ENCODE measurements at regions not wholly inside any gene's neighbourhood (a gene's known extent, or its start where the extent isn't known, plus 50 kb on each side); places are given as distances from the start of the nearest gene placed in this dataset.

DNA sequence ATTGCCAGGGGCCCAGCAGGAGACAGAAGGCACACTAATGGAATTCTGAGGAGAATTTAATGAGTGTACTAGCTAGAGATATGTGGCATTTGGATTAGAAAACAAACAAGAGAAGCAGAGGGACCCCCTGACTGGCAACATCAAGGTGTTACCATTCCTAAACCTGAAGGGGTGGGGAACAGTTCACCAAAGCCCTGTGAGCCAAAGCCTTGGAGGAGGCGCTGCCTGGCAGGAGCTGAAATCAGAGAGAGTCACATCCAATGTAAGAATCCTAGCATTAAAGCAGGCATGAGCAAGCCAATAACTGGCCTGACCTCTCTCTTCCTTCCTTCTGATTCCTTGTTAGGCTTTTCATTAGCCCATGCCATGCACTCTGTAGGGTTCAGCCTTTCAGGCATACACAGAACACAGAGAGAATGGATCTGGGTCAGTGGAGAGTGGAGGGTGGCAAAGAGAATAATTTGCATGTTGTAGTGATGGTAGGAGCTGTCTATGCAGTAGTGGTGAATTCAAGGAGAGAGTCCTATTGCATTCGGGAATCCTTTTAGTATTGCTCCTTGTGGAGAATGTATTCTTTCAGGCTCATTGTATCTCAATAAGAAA, 367.2 kb upstream of the MAN1A1 start:
- Histone ChIP-seq H3K9me3 (ENCODE audit: control insufficient read depth, insufficient read depth, low read length) (no peaks in the 10 kb centered on the region), H3K36me3 (ENCODE audit: control insufficient read depth, insufficient read depth, low read length) (no peaks in the 10 kb centered on the region), H3K4me3 (ENCODE audit: low read depth, low read length) (no peak overlapping the region), H3K4me1 (ENCODE audit: control insufficient read depth, insufficient read depth, low read length) (no peaks in the 10 kb centered on the region), H3K27me3 (ENCODE audit: control insufficient read depth, insufficient read depth, low read length) (no peaks in the 10 kb centered on the region), H3K27ac (ENCODE audit: low read depth, low read length) (no peak overlapping the region)
- WGBS (ENCODE audit: insufficient coverage): 89% methylated on average over 1 of the region's 2 CpGs
- DNase-seq (ENCODE audit: low read depth in 4 of 6, low spot score in 6 of 6): no peak

DNA sequence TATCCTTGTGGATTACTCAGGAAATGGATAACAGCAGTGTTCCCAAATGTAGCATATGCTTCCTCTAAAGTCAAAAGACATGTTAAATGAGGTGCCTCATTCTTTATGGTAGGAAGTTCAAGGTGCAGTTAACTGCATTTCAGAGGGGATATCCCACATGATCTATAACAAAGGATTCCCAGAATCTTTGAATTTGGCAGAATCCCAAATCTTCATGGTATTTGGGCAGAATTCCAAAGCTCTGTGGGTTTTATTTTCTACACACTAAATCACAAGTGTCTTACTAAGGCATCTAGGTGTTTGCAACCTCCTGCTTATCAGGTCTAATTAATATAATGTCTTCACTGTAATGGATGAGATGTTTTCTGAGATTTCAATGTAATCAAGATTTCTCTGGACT, 364.3 kb upstream of the MAN1A1 start:
- no peaks in the 10 kb centered on the region for H3K9me3 ChIP-seq (ENCODE audit: control insufficient read depth, insufficient read depth, low read length)
- DNase-seq (ENCODE audit: low read depth in 4 of 6, low spot score in 6 of 6): peak in 1 of 6 donors; percentile 19
- H3K4me3 ChIP-seq (ENCODE audit: low read depth, low read length): no peak overlapping the region
- no peaks in the 10 kb centered on the region for H3K27me3 ChIP-seq (ENCODE audit: control insufficient read depth, insufficient read depth, low read length)
- H3K4me1 ChIP-seq (ENCODE audit: control insufficient read depth, insufficient read depth, low read length): no peaks in the 10 kb centered on the region
- no peak overlapping the region for H3K27ac ChIP-seq (ENCODE audit: low read depth, low read length)
- no peaks in the 10 kb centered on the region for H3K36me3 ChIP-seq (ENCODE audit: control insufficient read depth, insufficient read depth, low read length)

DNA sequence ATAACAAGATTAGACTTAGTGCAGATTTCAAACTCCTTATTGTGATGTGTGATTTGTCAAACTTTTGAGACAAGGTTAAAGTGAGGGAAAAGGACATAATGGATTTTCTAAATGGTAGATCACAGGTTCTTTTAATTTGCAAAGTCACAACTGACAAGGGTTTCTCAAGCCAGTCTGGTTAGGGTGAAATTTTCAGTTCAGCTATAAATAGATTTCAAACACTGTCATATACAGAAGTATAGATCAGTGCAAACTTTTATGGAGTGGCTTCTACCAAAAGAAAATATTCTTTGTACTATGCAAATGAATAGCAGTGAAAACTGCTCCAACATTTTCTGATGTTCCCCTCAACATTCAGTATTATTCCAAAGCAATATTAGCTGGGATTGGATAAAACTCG, 337.1 kb upstream of the MAN1A1 start:
- Histone ChIP-seq H3K27me3 (ENCODE audit: control insufficient read depth, insufficient read depth, low read length) (no peaks in the 10 kb centered on the region), H3K9me3 (ENCODE audit: control insufficient read depth, insufficient read depth, low read length) (no peaks in the 10 kb centered on the region), H3K4me3 (ENCODE audit: low read depth, low read length) (no peak overlapping the region), H3K4me1 (ENCODE audit: control insufficient read depth, insufficient read depth, low read length) (no peaks in the 10 kb centered on the region), H3K27ac (ENCODE audit: low read depth, low read length) (no peak overlapping the region), H3K36me3 (ENCODE audit: control insufficient read depth, insufficient read depth, low read length) (no peaks in the 10 kb centered on the region)
- DNase-seq (ENCODE audit: low read depth in 4 of 6, low spot score in 6 of 6): no peak
- no CpG with 5 or more reads among the region's 1 CpG for WGBS (ENCODE audit: insufficient coverage)

DNA sequence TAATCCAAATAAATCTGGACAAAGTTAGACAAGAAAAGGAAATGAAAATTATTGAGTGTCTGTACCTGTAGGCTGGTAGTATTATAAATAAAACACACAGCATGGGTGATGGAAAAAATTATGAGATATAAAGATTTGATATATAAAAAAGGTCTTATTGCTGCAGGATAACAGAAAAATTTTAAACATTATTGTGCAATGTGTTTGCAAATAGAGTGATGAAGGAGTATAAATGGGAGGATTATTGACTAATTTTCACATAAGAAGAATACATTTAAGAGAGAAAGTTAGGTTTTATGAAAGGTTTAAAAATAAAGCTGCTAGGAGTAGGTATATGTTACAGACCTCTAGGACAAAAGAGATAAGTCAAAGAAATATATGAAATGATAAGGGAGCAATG, 336.7 kb upstream of the MAN1A1 start:
- Histone ChIP-seq H3K4me1 (ENCODE audit: control insufficient read depth, insufficient read depth, low read length) (no peaks in the 10 kb centered on the region), H3K9me3 (ENCODE audit: control insufficient read depth, insufficient read depth, low read length) (no peaks in the 10 kb centered on the region), H3K36me3 (ENCODE audit: control insufficient read depth, insufficient read depth, low read length) (no peaks in the 10 kb centered on the region), H3K4me3 (ENCODE audit: low read depth, low read length) (no peak overlapping the region), H3K27ac (ENCODE audit: low read depth, low read length) (no peak overlapping the region), H3K27me3 (ENCODE audit: control insufficient read depth, insufficient read depth, low read length) (no peaks in the 10 kb centered on the region)
- no peak for DNase-seq (ENCODE audit: low read depth in 4 of 6, low spot score in 6 of 6)

DNA sequence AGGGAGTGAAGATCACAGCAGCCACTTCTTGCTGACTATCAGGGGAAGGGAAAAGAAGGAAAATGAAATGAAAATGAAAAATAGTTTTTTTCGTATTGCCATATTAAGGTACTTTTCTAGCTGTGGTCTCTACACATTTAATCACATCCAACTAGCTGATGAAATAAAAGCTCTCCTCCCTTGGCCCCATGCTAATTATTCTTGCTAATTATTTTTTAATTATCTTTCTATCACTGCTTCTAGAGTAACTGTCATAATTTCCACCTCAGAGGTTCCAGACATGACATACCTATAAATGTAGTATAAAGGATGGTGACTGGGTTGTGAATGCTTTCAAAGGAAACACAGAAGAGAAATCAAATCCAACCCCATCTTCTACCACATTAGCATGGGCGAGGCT, 334.1 kb upstream of the MAN1A1 start:
- Histone ChIP-seq H3K27me3 (ENCODE audit: control insufficient read depth, insufficient read depth, low read length) (no peaks in the 10 kb centered on the region), H3K4me1 (ENCODE audit: control insufficient read depth, insufficient read depth, low read length) (no peaks in the 10 kb centered on the region), H3K36me3 (ENCODE audit: control insufficient read depth, insufficient read depth, low read length) (no peaks in the 10 kb centered on the region), H3K4me3 (ENCODE audit: low read depth, low read length) (no peak overlapping the region), H3K9me3 (ENCODE audit: control insufficient read depth, insufficient read depth, low read length) (no peaks in the 10 kb centered on the region), H3K27ac (ENCODE audit: low read depth, low read length) (no peak overlapping the region)
- no CpG with 5 or more reads among the region's 2 CpGs for WGBS (ENCODE audit: insufficient coverage)
- DNase-seq (ENCODE audit: low read depth in 4 of 6, low spot score in 6 of 6): peak in 1 of 6 donors; percentile 64

DNA sequence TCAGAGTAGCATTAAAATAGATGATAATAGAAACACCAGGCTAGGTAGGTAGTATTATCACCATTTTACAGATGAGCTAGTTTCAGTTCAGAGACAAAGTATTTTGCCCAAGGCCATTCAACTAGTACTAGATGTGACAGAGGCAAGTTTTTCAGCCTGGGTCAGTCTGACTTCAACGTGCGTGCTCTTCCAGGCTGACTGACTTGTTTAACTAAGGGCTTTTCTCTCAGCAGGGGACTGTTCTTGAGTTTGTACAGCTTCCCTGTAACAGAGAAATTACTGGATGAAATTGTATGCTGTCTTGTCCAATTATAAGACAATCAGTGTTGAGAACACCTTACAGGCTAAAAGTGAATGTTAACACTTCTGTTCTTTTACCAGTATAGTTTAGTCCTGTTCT, 333.5 kb upstream of the MAN1A1 start:
- H3K27me3 ChIP-seq (ENCODE audit: control insufficient read depth, insufficient read depth, low read length): no peaks in the 10 kb centered on the region
- peak in 2 of 6 donors; percentile 21 for DNase-seq (ENCODE audit: low read depth in 4 of 6, low spot score in 6 of 6)
- H3K27ac ChIP-seq (ENCODE audit: low read depth, low read length): no peak overlapping the region
- WGBS (ENCODE audit: insufficient coverage): 33% methylated on average over 2 of the region's 2 CpGs
- H3K4me3 ChIP-seq (ENCODE audit: low read depth, low read length): no peak overlapping the region
- no peaks in the 10 kb centered on the region for H3K9me3 ChIP-seq (ENCODE audit: control insufficient read depth, insufficient read depth, low read length)
- no peaks in the 10 kb centered on the region for H3K4me1 ChIP-seq (ENCODE audit: control insufficient read depth, insufficient read depth, low read length)
- H3K36me3 ChIP-seq (ENCODE audit: control insufficient read depth, insufficient read depth, low read length): no peaks in the 10 kb centered on the region

DNA sequence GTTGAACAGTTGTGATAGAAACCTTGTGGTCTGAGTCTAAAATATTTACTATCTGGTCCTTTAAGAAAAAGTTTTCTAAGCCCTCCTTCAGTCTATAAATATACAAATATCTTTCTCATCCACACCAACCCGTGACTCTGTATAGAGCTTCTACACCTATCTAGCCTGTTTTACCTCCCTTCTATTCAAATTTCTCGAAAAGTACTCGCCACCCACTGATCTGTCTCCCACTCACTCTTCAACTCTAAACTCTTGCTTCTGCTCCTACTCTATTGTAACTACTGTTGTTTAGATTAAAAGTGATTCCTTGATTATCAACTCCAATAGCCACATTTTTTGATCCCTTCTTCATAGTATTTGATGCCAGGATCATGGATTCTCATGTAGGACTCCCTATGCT, 329.4 kb upstream of the MAN1A1 start:
- Histone ChIP-seq H3K27ac (ENCODE audit: low read depth, low read length) (no peak overlapping the region), H3K36me3 (ENCODE audit: control insufficient read depth, insufficient read depth, low read length) (no peaks in the 10 kb centered on the region), H3K27me3 (ENCODE audit: control insufficient read depth, insufficient read depth, low read length) (no peaks in the 10 kb centered on the region), H3K4me3 (ENCODE audit: low read depth, low read length) (no peak overlapping the region), H3K4me1 (ENCODE audit: control insufficient read depth, insufficient read depth, low read length) (no peaks in the 10 kb centered on the region), H3K9me3 (ENCODE audit: control insufficient read depth, insufficient read depth, low read length) (no peaks in the 10 kb centered on the region)
- no peak for DNase-seq (ENCODE audit: low read depth in 4 of 6, low spot score in 6 of 6)
- WGBS (ENCODE audit: insufficient coverage): 90% methylated on average over 3 of the region's 3 CpGs

DNA sequence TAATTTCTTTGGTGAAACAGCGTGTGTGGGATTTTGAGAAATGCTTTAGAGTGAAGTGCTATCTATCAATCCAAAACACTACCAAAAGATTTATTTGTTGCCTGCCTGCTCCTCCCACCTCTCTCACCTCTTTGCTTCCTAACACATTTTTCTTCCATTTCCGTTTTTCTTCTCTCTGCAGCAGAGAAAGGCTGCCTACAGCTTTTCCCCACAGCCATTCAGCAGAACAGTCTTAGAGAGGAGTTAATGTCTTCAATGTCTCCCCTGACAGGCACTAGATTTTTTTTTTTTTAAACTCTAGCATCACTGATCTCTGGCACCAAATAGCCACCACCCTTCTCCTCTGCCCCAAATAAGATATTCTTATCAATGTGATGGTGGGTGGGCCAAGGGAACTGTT, 327.8 kb upstream of the MAN1A1 start:
- 22% methylated on average over 1 of the region's 2 CpGs for WGBS (ENCODE audit: insufficient coverage)
- H3K9me3 ChIP-seq (ENCODE audit: control insufficient read depth, insufficient read depth, low read length): no peaks in the 10 kb centered on the region
- H3K27ac ChIP-seq (ENCODE audit: low read depth, low read length): no peak overlapping the region
- H3K4me1 ChIP-seq (ENCODE audit: control insufficient read depth, insufficient read depth, low read length): no peaks in the 10 kb centered on the region
- H3K4me3 ChIP-seq (ENCODE audit: low read depth, low read length): no peak overlapping the region
- H3K27me3 ChIP-seq (ENCODE audit: control insufficient read depth, insufficient read depth, low read length): no peaks in the 10 kb centered on the region
- DNase-seq (ENCODE audit: low read depth in 4 of 6, low spot score in 6 of 6): peak in 1 of 6 donors; percentile 52
- H3K36me3 ChIP-seq (ENCODE audit: control insufficient read depth, insufficient read depth, low read length): no peaks in the 10 kb centered on the region

DNA sequence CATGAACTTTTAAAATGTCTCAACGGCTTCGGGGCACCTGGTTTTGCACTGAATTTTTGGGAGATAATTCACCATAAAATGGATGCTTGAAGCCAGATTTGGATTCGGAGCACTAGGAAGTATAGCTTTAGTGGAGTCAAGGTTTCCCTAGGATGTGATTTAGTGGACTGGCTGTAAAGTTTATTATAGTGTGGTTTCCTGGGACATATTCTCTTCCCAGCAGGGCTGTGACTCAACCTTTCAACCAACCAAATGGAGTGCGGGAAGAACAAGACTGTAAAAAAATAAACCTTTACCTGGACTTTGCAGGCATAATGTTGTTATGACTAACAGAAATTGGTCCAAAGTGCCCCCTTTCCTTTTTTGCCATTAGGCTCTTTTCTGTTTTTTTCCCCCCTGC, 327.4 kb upstream of the MAN1A1 start:
- peak in 1 of 6 donors; percentile 24 for DNase-seq (ENCODE audit: low read depth in 4 of 6, low spot score in 6 of 6)
- no peaks in the 10 kb centered on the region for H3K9me3 ChIP-seq (ENCODE audit: control insufficient read depth, insufficient read depth, low read length)
- no peaks in the 10 kb centered on the region for H3K27me3 ChIP-seq (ENCODE audit: control insufficient read depth, insufficient read depth, low read length)
- no peaks in the 10 kb centered on the region for H3K4me1 ChIP-seq (ENCODE audit: control insufficient read depth, insufficient read depth, low read length)
- H3K36me3 ChIP-seq (ENCODE audit: control insufficient read depth, insufficient read depth, low read length): no peaks in the 10 kb centered on the region
- H3K4me3 ChIP-seq (ENCODE audit: low read depth, low read length): no peak overlapping the region
- 80% methylated on average over 2 of the region's 4 CpGs for WGBS (ENCODE audit: insufficient coverage)
- no peak overlapping the region for H3K27ac ChIP-seq (ENCODE audit: low read depth, low read length)

DNA sequence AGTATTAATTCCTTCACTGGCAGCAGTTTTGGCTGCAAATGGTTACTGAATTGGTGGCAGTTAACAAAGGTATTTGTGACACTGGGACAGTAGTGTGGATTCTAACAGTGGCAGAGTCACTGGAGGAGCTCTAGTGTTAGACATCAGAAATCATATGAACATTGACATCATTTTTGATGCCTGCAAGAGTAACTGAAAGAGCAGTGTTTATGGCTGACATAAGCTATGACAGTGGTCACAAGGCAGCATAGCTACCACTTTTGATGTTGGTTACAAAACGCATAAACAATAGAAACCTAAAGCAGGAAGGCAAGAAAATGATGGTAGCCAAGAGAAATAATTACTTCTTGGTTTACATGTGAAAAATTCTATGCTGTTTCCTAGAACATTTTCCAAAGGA, 326.7 kb upstream of the MAN1A1 start:
- no peak for DNase-seq (ENCODE audit: low read depth in 4 of 6, low spot score in 6 of 6)
- no peaks in the 10 kb centered on the region for H3K9me3 ChIP-seq (ENCODE audit: control insufficient read depth, insufficient read depth, low read length)
- H3K4me1 ChIP-seq (ENCODE audit: control insufficient read depth, insufficient read depth, low read length): no peaks in the 10 kb centered on the region
- no peak overlapping the region for H3K4me3 ChIP-seq (ENCODE audit: low read depth, low read length)
- WGBS (ENCODE audit: insufficient coverage): no CpG with 5 or more reads among the region's 1 CpG
- no peaks in the 10 kb centered on the region for H3K36me3 ChIP-seq (ENCODE audit: control insufficient read depth, insufficient read depth, low read length)
- no peak overlapping the region for H3K27ac ChIP-seq (ENCODE audit: low read depth, low read length)
- H3K27me3 ChIP-seq (ENCODE audit: control insufficient read depth, insufficient read depth, low read length): no peaks in the 10 kb centered on the region
